ENCODE measurements at regions not wholly inside any gene's neighbourhood (a gene's known extent, or its start where the extent isn't known, plus 50 kb on each side); places are given as distances from the start of the nearest gene placed in this dataset.

DNA sequence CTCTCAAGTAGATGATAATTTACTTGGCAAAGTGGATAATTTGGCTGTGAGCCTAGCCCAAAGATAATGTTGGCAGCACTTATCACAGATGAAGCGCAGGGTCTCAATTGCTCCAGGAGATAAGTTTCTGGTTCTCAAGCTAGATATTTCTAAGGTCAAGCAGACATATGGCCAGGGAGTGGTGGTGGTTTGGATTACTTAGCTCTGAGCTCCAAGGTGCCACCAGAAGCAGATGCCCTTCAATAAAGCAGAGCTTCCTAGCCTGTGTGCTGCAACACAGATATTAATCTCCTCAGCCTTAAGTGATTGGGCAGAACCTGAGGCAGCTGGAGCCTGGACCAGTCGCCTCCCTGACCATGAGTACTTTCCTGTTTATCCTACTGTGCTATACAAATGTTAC, 79.2 kb upstream of the NALF2 start:
- TF ChIP-seq RAD21 (IDR thresholded peaks at IDR 0.05; ENCODE audit: low read depth) (no peak), CREB1 (IDR thresholded peaks at IDR 0.05; ENCODE audit: low read depth) (no peak), TAF1 (IDR thresholded peaks at IDR 0.05; ENCODE audit: low read depth) (no peak), NFIC (IDR thresholded peaks at IDR 0.05) (no peak), ZBTB7A (IDR thresholded peaks at IDR 0.05; ENCODE audit: low read depth) (no peak), EGR1 (IDR thresholded peaks at IDR 0.05) (no peak), TEAD4 (IDR thresholded peaks at IDR 0.05) (no peak), YY1 (IDR thresholded peaks at IDR 0.05; ENCODE audit: low read depth) (no peak), CEBPB (IDR thresholded peaks at IDR 0.05) (no peak), FOXM1 (IDR thresholded peaks at IDR 0.05; ENCODE audit: borderline replicate concordance, low read depth) (no peak), EP300 (IDR thresholded peaks at IDR 0.05; ENCODE audit: borderline replicate concordance) (no peak), TCF12 (IDR thresholded peaks at IDR 0.05; ENCODE audit: low read depth) (no peak)
- TF ChIP-seq, protein P1, sequence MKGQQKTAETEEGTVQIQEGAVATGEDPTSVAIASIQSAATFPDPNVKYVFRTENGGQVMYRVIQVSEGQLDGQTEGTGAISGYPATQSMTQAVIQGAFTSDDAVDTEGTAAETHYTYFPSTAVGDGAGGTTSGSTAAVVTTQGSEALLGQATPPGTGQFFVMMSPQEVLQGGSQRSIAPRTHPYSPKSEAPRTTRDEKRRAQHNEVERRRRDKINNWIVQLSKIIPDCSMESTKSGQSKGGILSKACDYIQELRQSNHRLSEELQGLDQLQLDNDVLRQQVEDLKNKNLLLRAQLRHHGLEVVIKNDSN (IDR thresholded peaks at IDR 0.05) = no peak
- TF ChIP-seq, protein P2, sequence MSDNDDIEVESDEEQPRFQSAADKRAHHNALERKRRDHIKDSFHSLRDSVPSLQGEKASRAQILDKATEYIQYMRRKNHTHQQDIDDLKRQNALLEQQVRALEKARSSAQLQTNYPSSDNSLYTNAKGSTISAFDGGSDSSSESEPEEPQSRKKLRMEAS (IDR thresholded peaks at IDR 0.05) = no peak

DNA sequence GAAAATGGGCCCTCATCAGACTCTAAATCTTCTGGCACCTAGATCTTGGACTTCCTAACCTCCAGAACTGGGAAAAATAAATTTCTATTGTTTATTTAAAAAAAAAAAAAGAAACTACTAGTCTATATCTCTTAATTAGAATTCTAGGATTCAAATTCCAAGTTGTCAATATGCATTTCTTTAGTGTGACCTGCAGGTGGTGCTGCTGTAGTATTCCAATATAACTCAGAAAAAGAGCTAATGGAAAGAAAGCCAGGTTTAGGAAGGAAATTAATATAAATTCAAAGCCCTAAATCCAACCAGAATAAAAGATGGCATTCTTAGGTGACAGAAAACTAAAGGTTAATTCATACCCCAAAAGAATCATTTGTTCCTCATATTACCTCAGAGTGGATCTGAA, 80.0 kb upstream of the NALF2 start:
- no peak for TF ChIP-seq ZBTB7A (IDR thresholded peaks at IDR 0.05; ENCODE audit: low read depth)
- TF ChIP-seq CREB1 (IDR thresholded peaks at IDR 0.05; ENCODE audit: low read depth) = no peak
- TF ChIP-seq RAD21 (IDR thresholded peaks at IDR 0.05; ENCODE audit: low read depth) = peak; percentile 29; the same call in 1 of the 2 replicates

DNA sequence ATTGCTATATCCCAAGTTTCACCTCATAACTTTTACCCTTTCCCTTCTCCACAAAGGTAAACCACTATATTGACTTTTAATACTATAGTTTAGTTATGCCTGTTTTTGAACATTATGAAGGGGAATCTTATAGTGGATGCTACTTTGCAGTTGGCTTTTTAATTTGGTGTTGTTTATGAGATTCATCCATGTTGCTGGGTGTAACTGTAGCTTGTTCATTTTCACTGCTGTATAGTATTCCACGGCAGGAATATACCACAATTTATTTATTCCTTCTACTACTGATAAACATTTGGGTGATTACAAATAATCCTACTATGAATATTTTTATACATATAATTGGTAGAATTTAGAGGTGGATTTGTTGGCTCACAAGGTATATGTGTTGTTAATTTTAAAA, 88.4 kb upstream of the NALF2 start:
- TF ChIP-seq NFIC (IDR thresholded peaks at IDR 0.05) = no peak
- TF ChIP-seq CEBPB (IDR thresholded peaks at IDR 0.05) = no peak
- TF ChIP-seq, protein P2 (IDR thresholded peaks at IDR 0.05) = no peak
- no peak for TF ChIP-seq RAD21 (IDR thresholded peaks at IDR 0.05; ENCODE audit: low read depth)
- no peak for TF ChIP-seq TCF12 (IDR thresholded peaks at IDR 0.05; ENCODE audit: low read depth)
- no peak for TF ChIP-seq EGR1 (IDR thresholded peaks at IDR 0.05)
- TF ChIP-seq EP300 (IDR thresholded peaks at IDR 0.05; ENCODE audit: borderline replicate concordance) = no peak
- TF ChIP-seq REST (IDR thresholded peaks at IDR 0.05; ENCODE audit: low read depth) = no peak
- TF ChIP-seq CREB1 (IDR thresholded peaks at IDR 0.05; ENCODE audit: low read depth) = no peak
- no peak for TF ChIP-seq YY1 (IDR thresholded peaks at IDR 0.05; ENCODE audit: low read depth)
- no peak for TF ChIP-seq ZBTB7A (IDR thresholded peaks at IDR 0.05; ENCODE audit: low read depth)
- TF ChIP-seq, protein P1 (IDR thresholded peaks at IDR 0.05) = no peak
- TF ChIP-seq FOXM1 (IDR thresholded peaks at IDR 0.05; ENCODE audit: borderline replicate concordance, low read depth) = no peak
- TF ChIP-seq TEAD4 (IDR thresholded peaks at IDR 0.05) = no peak
- no peak for TF ChIP-seq TAF1 (IDR thresholded peaks at IDR 0.05; ENCODE audit: low read depth)

DNA sequence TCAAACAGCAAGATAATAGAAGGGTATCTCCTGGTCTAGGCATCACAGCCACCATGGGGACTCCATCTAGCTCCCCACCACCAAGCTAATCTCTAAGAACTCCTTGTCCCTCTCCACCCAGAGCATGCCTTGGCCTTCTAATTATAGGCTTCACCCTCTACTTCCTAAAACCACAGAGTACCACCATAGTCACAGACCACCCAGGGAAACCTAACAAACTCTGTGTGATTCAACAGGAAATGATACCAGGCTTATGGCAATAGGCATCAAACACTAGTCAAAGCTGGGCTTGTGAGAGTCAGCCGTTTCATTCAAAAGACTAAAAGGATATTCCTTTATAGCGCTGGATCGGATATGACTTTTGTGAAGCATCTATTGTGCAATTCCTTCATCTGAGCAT, 91.5 kb upstream of the NALF2 start:
- TF ChIP-seq EP300 (IDR thresholded peaks at IDR 0.05; ENCODE audit: borderline replicate concordance) (no peak), TCF12 (IDR thresholded peaks at IDR 0.05; ENCODE audit: low read depth) (no peak), RAD21 (IDR thresholded peaks at IDR 0.05; ENCODE audit: low read depth) (no peak), EGR1 (IDR thresholded peaks at IDR 0.05) (no peak)

- no peak for TF ChIP-seq REST (IDR thresholded peaks at IDR 0.05; ENCODE audit: low read depth)
These were observed 105.2 kb upstream of the NALF2 start for GRCh38 chrX:69398881-69399280.

DNA sequence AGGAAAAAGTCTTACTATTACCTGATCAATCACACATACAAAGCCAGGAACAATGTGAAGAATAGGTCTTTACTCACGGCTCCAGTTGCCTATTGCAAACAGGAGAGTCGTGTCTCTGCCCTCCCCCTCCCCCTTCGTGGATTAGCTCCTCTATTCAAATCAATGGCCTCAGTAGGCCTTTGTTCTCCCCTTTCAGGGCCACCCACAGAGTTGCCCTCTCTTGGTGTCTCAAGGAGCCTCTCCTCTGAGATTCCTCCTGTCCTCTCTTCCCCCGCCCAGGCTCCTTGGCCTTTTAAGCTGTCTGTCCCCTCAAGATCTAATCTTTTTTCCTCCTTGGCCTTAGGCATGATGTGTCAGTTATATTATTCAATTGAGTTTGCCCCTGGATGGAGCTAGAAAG, 107.2 kb upstream of the NALF2 start:
- TF ChIP-seq, protein P2 (IDR thresholded peaks at IDR 0.05) = no peak
- TF ChIP-seq, protein P1 (IDR thresholded peaks at IDR 0.05) = no peak
- TF ChIP-seq REST (IDR thresholded peaks at IDR 0.05; ENCODE audit: low read depth) = no peak
- TF ChIP-seq EP300 (IDR thresholded peaks at IDR 0.05; ENCODE audit: borderline replicate concordance) = no peak
- no peak for TF ChIP-seq FOXM1 (IDR thresholded peaks at IDR 0.05; ENCODE audit: borderline replicate concordance, low read depth)
- TF ChIP-seq YY1 (IDR thresholded peaks at IDR 0.05; ENCODE audit: low read depth) = no peak
- no peak for TF ChIP-seq ZBTB7A (IDR thresholded peaks at IDR 0.05; ENCODE audit: low read depth)
- TF ChIP-seq EGR1 (IDR thresholded peaks at IDR 0.05) = no peak
- TF ChIP-seq TAF1 (IDR thresholded peaks at IDR 0.05; ENCODE audit: low read depth) = no peak
- no peak for TF ChIP-seq TCF12 (IDR thresholded peaks at IDR 0.05; ENCODE audit: low read depth)
- no peak for TF ChIP-seq TEAD4 (IDR thresholded peaks at IDR 0.05)

Data from Ishikawa (cell line).